HG02610 (cell line): ENCODE measurements at regions not wholly inside any gene's neighbourhood (a gene's known extent, or its start where the extent isn't known, plus 50 kb on each side); places are given as distances from the start of the nearest gene placed in this dataset.

ENCODE experiments used
- ATAC-seq: cut with Tn5 transposase; IDR thresholded peaks from one replicate; pipeline ENCODE4 v1.9.1; 2021; ENCODE audit warnings: mild to moderate bottlenecking, moderate library complexity; ENCODE audit not compliant: unreplicated experiment

DNA sequence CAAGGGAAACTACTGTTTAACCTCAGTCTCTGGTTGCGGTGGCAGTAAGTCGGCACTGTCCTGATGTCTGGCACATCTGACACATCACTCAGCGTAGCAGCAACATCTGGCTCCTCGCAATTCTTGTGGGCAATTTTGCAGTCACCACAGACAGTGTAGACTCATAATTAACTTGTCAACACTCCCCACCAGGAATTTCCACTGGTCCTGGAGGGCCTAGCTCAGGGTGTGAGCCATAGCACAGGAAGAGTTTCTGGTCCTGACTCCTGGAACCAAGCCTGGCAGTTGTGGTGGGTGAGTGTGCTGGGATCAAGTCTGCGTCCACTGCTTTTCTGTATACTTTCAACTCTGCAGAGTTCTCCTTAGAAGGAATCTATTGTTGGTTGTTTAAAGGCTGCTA, 209.7 kb downstream of the SNX19 start:
- ATAC-seq = no peak

DNA sequence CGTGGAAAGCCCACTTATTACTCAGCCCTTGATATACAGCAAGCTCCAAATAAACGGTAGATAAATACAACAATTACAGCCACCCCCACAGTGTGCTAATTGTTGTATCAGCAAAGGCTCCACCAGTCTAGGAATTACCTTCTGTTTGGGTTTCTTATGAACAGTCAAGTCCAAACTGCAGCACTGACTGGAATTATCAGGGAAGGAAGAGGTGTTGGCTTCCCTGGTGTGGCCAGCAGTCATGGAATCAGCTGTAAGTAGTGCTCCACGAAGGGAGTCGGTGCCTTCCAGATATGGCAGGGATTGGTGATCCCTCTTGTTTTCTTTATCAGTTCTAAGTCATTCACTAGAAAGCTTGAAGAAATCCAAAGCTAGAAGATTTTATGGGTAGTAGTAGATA, 209.1 kb downstream of the SNX19 start:
- no peak for ATAC-seq

DNA sequence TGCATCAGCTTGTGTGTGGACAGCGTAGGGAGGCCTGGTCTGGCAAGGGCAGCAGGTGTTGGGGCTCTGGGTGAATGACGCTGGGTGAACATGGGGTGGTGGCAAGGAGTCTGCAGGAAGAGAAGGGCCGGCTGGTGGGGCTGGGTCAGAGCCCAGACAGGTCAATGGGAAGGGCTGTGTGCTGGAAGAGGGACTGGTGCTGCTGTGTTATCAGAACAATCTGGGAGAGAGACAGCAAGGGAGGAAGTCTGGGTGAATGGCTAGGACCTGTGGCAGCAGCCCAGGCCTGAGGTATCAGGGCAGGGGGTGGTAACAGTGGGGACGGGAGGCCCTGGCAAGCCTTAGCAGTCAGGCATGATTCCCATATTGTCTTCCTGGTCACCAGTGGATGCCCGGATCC, 206.7 kb downstream of the SNX19 start:
- ATAC-seq = no peak

DNA sequence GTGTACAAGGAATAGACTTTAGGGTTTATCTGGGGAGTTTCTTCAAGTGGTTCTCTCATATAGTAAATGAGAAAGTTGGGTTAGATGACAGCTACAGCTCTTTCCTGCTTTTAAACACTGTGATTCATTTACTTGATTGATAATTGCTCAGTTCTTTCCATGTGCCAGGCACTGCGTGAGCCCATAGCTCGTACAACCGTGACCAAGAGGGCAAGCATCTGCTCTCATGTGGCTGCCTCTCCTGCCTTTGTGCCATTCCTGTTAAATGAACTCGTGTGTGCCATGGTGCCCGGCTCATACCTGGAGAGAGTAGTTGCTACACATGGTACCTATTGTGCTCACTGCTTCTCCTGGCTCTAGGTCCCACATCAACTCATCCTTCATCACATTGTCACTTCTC, 206.3 kb downstream of the SNX19 start:
- no peak for ATAC-seq

DNA sequence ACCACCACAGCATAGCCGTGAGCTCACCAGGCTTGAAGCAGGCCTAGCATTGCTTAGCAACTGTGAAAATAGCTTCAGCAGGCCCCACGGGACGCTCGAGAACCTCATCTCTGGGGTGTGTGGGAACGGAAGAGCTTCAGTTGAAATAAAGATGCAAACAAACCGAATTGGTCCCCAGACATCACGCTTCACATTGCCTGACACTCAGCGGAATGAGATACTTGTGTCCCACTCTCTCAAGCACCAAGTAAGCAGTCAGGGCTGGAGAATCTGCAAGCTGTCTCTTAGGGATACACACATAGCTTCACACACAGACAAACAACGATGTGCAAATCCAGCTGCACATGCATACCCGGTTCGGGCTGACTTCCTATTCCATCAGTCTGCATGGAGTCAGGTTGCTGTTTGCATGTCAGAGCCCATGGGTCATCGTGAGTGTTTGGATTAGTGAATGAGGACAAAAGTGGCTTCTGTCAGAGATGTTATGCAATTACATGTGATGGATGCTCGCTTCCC, 205.7 kb downstream of the SNX19 start:
- no peak for ATAC-seq

DNA sequence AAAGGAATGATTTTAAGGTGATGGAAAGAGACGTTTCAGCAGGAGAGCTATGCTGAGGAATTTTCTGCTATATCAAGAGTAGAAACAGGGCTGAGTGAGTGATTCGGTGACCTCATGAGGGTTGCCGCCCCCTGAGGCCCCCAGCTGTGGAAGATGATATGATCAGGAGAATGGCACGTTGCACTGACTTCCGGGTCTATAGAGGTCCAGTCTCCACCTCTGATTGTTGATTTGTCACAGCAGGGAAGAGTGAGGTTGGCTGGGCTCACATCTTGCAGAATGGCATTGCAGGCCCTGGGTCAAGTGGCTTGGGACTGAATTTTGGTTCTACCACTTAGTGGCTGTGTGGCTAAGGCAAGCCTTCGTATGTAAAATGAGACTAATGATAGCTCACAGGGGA, 205.1 kb downstream of the SNX19 start:
- ATAC-seq = no peak

DNA sequence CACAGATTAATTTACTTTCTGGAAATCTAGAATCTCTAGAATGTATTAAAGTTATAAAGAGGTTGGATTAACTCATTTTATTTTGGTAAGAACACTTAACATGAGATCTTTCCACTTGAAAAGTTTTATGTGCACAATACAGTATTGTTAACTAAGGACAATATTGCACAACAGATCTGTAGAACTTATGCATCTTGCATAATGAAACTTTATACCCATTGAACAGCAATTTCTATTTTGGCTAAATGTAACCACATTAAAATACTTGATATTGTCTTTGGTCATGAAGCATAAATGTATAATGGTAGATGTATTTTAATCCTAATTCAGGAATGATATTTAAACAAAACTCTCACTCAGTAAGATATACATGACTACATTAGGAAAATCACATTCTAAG, 203.8 kb downstream of the SNX19 start:
- no peak for ATAC-seq

DNA sequence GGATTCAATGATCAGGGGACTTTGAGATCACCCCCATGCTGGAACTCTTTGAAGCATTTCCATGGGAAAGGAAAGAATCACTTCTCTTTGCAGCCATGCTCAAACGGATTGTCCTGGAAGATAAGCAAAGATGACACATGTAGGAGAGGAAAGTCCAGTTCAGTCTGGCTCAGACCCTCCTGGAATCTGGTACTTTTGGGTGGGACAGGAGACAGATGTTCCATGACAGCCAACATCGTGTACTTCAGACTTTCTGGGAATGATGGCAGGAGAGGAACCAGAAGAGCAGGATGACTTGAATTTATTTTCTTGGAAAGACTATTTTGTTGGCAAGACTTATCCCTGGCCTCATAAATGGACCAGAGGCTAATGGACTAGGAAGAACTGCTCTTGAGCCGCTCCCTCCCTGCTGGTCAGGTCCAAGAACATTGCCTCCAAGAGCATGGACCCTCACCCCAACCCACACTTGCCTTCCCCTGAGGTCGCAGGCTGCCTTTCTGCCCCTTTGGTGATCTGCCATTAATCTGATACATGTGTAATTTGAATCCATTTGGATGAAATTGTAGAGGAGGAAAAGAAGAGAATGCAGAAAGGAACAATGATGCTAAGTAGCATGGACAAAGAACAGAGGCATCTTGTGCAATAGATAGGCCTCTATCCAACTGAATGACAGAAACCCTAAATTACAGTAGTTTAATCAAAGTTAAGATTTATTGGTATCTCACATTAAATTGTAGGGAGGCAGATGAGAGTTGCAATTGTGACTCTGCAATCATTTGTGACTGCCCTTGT, 201.0 kb downstream of the SNX19 start:
- ATAC-seq = no peak

DNA sequence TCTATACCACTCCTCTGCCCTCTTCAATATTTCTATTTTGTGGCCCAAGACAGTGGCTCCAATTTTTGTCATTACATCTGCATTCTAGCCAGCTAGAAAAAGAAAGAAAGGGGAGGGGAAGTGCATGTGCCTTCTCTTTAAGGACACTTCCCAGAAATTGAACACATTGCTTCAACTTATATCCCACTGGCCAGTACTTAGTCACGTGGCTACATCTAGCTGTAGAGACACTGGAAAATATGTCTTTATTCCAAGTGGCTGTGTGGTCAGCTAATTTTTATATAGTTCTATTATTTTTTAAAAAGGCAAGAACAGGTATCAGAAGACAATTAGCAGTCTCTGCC, 200.4 kb downstream of the SNX19 start:
- no peak for ATAC-seq

DNA sequence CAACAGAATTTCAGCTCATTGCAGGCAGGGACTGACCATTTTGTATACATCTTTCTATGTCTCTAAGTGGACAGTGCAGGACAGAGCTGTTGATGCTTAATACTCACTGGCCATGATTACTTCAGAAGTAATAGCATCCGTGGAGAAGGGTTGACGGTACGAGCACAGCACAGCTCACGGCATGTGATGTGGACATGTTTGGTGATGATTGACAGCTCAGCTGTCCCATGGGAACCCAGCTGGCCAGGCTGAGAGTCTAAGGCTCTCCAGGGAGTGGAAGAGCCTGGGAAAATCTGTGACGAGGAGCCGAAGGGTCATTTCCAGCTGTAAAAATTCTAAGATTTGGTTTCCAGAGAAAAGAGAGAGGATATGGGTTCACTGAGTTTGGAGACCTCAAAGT, 198.2 kb downstream of the SNX19 start:
- ATAC-seq = no peak

DNA sequence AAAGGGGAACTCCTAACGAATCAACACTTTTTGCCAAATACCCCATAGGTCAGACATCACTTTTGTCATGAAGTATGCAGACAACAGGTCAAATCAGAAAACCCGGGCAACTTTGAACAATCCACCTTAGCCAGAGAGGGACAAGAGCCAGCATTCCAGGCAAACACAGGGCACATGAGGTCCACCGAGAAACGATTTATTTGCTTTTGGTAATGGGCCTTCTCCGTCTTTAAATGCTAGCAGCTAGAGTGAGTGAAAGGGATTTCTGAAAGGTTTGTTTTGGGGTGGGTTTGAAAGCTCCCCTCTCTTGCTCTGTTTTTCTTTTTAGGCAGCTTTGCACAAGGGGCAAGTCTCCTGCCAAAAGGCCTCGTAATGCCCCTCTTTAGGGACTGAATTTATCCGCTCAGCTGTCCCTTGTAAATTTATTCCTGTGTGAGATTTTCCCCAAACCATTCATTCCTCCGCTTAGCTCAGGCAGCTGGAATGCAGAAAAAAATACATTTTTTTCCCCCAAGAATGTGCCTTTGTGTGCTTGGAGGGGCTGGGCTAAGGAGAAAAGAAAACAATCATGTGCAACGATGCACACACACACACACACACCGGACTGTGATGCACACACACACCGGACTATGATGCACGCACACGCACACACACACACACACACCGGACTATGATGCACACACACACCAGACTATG, 196.9 kb downstream of the SNX19 start:
- ATAC-seq = no peak

DNA sequence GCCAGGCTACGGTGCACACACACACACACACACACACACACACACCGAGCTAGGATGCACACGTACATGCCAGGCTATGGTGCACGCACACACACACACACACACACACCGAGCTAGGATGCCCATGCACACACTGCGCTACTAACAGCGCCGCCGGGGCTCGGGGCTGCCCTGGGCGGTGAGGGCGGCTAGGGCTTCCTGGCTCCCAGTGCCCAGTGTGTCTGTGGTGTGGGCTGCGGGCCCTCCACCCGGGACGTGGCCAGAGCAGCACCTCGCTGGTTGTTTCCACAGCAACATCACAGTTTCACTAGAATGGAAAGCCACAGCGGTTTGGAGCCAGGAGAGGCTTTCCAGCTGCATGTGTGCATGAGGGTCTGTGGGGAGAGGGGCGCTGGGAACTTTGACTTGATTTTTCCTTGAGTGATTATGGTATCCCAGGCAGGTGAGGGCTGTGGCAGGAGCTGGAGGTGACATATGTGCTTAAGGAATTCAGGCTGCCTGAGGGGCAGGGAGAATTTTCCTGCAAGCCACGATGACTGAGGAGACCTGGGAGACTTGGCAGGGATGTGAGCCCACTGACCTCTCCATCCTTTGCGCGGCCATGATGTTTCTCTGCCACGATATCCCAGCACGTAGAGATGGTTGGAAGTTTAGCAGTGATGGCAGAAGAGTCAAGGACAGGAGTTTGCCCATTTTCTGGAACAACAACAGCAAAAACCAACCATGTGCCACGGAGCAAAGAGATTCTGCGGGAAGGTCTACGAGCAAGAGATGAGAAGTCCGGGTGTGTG, 195.9 kb downstream of the SNX19 start:
- ATAC-seq = no peak

DNA sequence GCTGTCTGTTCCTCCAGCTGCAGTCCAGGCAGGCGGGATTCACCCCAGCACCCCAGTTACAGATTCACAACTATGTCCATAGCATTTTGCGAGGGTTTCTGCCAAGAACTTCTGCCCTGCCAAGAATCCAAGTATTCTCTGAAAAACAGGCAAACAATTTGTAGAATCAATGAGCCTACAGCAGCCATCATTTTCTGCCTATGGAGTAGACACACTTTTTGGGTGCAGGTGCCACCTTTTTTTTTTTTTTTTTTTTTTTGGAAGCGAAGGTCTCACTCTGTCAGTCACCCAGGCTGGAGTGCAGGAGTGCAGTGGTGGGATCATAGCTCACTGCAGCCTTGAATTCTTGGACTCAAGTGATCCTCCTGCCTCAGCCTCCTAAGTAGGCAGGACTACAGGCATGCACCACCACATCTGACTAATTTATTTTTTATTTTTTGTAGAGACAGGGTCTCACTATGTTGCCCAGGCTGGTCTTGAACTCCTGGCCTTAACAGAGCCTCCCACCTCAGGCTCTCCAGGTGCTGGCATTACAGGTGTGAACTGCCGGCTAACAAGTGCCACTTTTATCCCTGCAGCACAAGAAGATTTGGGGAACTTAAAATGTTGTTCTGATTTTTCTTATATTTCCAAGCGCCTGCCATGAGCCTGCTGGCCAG, 195.1 kb downstream of the SNX19 start:
- no peak for ATAC-seq

DNA sequence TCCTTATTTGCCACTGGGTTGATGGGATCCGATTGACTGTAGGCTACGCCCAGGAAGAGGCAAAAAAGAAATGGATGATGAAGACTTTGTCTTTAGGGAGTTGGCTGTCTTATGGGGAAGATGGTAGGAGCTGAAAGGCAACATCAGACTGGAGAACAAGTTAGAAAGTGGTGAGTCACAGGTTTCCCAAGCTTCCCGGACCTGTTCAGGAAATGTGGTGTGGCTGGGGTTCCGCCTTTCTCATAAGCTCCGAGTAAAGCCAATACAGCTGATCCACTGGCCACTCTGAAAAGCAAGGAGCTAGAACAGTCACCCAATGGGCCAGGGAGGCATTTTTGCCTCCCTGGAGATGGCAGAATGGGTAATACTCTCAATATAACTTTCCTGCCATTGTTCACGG, 194.5 kb downstream of the SNX19 start:
- no peak for ATAC-seq

DNA sequence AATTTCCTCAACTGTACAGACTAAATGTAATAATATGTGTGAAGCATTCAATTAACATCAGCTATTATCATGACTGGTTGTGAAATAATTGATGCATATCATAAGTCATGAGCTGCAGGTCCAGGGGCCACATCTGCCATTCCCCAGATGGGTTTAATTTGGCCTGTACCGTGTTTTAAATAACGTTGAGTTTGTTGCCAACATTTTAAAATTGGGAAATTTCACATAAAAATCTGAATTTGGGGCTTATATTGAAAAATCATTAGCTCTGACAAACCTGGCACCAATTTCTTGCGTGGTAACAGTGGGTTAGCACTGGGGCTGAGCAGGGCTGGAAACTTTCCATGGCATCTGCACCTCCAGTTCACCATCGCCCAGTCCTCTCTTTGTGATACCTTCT, 193.9 kb downstream of the SNX19 start:
- no peak for ATAC-seq

DNA sequence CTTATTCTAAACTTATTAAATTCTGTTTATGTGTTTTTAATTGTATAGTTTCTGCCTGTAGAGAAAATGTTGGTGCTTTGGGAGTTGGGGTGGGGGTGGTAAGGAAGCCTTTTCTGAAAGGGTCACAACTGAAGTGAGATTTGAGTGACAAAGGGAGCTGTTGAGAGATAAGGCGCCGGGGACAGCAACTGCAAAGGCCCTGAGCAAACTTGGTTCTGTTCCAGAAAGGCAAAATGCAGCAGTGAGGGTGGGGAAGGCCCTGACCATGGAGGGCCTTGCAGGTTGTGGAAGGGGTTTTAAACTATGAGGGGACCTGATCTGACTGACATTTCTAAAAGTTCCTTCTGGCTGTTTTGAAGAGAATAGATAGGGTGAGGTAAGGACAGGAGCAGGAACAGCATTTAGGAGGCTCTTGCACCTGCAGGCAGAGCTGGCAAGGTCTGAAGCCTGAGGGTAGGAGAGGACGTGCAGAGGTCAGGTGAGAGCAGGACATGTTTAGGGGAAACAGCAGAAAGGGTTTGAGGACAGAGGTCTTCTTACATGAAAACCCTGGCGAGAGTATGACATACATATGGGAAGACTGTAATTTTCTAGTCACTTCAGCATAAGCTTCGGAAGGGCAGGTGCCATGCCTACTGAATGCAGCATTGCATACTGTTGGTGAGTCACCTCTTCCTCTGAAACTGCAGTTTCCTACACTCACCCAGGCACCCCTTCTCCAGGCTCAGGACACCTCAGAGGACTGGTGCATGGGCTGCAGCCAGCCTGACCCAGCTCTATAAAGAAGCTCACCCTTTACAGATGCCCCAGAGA, 190.7 kb downstream of the SNX19 start:
- no peak for ATAC-seq

DNA sequence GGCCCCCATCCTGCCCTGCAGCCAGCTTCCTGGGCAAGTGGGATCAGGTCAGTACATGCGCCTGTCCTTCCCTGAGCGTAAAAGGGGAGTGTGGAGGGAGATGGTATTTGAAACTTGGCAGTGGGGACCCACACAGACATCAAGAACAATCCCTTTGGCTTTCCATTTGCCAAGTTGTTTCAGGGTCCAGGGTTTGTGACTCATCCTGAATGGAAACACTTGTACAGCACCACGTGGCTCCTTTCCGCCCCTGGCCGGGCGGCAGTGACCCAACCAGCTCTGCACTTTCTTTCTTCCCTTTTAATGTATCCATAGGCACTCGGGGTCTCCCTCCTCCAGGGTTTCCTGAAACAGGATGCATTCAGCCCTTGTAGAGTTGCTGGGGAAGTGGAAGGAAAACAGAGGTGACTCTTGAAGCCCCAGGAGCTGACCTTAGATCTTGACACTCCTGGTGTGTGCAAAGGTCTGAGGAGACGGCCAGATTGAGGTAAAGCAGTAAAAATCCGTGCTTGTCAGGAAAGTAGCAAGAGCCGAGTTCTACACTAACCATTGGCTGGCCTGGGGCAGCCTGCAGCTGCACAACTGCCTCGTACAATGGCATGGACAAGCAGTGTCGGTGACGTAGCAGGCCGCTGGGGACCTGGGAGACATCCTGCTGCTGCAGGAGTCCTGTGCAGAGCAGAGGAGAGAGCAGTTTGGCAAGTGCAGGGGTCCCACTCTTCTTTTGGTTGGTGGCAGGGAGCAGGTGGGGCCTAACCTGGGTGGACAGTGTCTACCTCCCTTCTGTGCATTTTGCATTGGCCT, 189.8 kb downstream of the SNX19 start:
- ATAC-seq = no peak

DNA sequence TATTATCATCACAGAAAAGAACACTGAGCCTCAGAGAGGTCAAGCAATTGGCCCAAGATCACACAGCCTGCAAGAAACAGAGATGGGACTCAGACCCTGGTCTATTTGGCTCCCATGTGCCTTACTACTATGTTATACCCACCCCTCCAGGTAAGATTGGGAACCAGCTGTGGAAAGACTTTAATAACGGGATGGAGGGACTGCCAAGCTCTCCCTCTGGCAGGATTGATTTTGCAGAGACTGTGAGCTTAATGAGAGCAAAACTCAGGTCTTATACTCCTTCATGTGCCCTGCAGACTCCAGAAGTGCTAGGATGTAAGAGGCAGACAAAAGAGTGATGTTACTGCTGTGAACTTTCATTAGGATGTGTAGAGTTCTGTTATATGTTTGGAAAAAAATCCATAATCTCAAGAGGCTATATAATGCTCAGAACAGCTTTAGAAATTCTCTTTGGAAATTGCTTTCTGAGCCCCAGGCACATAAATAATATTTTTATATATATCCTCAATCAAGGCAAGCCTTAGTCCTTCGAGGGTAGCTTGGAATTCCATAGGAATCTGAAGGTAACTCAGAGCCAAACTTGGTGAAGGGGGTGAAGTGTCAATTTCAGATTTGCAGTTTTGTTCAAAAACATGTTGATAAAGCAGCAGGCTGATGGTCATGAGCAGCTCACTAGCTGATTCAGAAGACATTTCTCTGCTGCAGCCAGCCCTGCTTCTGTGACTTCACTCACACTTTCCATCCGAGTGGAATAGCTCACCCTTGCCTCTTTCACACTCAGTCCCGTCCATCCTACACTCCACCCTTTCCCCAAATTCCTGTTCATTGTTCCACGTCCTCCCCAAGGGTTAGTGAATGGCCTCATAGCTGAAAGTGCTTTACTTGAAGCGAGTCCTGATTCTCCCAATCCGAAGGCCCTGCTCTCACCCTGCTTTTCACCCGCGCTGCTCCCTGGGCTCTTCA, 188.8 kb downstream of the SNX19 start:
- no peak for ATAC-seq
